ENCODE measurements at regions not wholly inside any gene's neighbourhood (a gene's known extent, or its start where the extent isn't known, plus 50 kb on each side); places are given as distances from the start of the nearest gene placed in this dataset.
"Not testable (repeated sequence)": the region's sequence is repeated elsewhere in the genome, so short reads cannot be mapped to it uniquely, and the experiment has no call there.

- not testable (repeated sequence) for TF ChIP-seq HMGXB4 (CRISPR knock-in tag; IDR thresholded peaks at IDR 0.05); CREB1 (CRISPR knock-in tag; IDR thresholded peaks at IDR 0.05); ESRRA (CRISPR knock-in tag; IDR thresholded peaks at IDR 0.05; ENCODE audit: borderline replicate concordance); TEAD4 (CRISPR knock-in tag; IDR thresholded peaks at IDR 0.05); MAX (CRISPR knock-in tag; IDR thresholded peaks at IDR 0.05); NFE2L1 (CRISPR knock-in tag; IDR thresholded peaks at IDR 0.05); PRRX2 (CRISPR knock-in tag; IDR thresholded peaks at IDR 0.05); RELA (CRISPR knock-in tag; IDR thresholded peaks at IDR 0.05; ENCODE audit: borderline replicate concordance); STAT6 (CRISPR knock-in tag; conservative IDR thresholded peaks at IDR 0.05; ENCODE audit: low read depth); SP1 (CRISPR knock-in tag; conservative IDR thresholded peaks at IDR 0.05)
- TF ChIP-seq, protein P1, sequence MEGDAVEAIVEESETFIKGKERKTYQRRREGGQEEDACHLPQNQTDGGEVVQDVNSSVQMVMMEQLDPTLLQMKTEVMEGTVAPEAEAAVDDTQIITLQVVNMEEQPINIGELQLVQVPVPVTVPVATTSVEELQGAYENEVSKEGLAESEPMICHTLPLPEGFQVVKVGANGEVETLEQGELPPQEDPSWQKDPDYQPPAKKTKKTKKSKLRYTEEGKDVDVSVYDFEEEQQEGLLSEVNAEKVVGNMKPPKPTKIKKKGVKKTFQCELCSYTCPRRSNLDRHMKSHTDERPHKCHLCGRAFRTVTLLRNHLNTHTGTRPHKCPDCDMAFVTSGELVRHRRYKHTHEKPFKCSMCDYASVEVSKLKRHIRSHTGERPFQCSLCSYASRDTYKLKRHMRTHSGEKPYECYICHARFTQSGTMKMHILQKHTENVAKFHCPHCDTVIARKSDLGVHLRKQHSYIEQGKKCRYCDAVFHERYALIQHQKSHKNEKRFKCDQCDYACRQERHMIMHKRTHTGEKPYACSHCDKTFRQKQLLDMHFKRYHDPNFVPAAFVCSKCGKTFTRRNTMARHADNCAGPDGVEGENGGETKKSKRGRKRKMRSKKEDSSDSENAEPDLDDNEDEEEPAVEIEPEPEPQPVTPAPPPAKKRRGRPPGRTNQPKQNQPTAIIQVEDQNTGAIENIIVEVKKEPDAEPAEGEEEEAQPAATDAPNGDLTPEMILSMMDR (IDR thresholded peaks at IDR 0.05), result not testable (repeated sequence)
- TF ChIP-seq, protein P2, sequence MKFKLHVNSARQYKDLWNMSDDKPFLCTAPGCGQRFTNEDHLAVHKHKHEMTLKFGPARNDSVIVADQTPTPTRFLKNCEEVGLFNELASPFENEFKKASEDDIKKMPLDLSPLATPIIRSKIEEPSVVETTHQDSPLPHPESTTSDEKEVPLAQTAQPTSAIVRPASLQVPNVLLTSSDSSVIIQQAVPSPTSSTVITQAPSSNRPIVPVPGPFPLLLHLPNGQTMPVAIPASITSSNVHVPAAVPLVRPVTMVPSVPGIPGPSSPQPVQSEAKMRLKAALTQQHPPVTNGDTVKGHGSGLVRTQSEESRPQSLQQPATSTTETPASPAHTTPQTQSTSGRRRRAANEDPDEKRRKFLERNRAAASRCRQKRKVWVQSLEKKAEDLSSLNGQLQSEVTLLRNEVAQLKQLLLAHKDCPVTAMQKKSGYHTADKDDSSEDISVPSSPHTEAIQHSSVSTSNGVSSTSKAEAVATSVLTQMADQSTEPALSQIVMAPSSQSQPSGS (CRISPR knock-in tag; IDR thresholded peaks at IDR 0.05; ENCODE audit: borderline replicate concordance, low read depth), result not testable (repeated sequence)
Observed at GRCh38 chr14:37841039-37841438, 245.6 kb downstream of the TTC6 start.

Measured in WTC11 (cell line).